Activated naive CD8-positive, alpha-beta T cell (primary cell): ENCODE measurements at regions not wholly inside any gene's neighbourhood (a gene's known extent, or its start where the extent isn't known, plus 50 kb on each side); places are given as distances from the start of the nearest gene placed in this dataset.
A peak's percentile ranks its signal among the peaks of the same experiment; 100 is the strongest.
"Not testable (repeated sequence)": the region's sequence is repeated elsewhere in the genome, so short reads cannot be mapped to it uniquely, and the experiment has no call there.

Experiments used
- H3K27ac Mint-ChIP-seq: one replicate; pipeline ENCODE4 v1.8.0; 2021; ENCODE audit warnings: mixed read lengths
- H3K27me3 Mint-ChIP-seq: one replicate; pipeline ENCODE4 v1.8.0; 2021; ENCODE audit warnings: mixed read lengths
- H3K36me3 Mint-ChIP-seq: one replicate; pipeline ENCODE4 v1.8.0; 2021; ENCODE audit warnings: mixed read lengths
- H3K4me1 Mint-ChIP-seq: one replicate; pipeline ENCODE4 v1.8.0; 2021; ENCODE audit warnings: low read depth, mixed read lengths
- H3K4me3 Mint-ChIP-seq: one replicate; pipeline ENCODE4 v1.8.0; 2021; ENCODE audit warnings: mild to moderate bottlenecking, mixed read lengths
- H3K9me3 Mint-ChIP-seq: one replicate; pipeline ENCODE4 v1.8.0; 2021; ENCODE audit warnings: low read depth, mixed read lengths

DNA sequence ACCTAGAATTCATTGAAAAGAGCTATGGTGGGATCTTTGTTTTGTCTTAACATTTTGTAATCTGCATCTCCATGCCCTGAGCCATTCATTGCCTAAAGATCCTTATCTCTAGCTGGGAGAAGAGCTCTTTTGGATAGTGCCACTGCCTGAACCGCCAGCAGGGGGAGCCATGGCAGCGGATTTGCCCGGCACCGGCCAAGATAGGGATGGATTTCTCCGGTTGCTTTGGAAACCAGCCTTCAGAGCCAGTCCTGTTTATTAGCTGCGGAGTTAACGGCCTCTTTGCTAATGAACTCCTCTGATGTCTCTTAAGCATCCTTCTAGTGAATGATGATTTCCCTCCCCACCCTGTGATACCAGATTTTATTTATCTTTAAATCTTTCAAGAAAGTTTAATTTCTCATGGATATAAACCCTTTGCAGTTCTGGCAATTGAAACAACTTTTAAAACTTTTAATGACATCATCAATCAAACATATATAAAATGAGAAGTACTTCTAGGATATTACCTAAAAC is 58.2 kb upstream of the LYZL2 start:
- Mint-ChIP-seq H3K27ac (peak overlapping the region; percentile 46), H3K4me1 (peaks cover 20% of the 10 kb centered on the region), H3K9me3 (no peaks in the 10 kb centered on the region), H3K27me3 (peaks cover 16% of the 10 kb centered on the region), H3K4me3 (peak overlapping the region; percentile 5), H3K36me3 (no peaks in the 10 kb centered on the region)

DNA sequence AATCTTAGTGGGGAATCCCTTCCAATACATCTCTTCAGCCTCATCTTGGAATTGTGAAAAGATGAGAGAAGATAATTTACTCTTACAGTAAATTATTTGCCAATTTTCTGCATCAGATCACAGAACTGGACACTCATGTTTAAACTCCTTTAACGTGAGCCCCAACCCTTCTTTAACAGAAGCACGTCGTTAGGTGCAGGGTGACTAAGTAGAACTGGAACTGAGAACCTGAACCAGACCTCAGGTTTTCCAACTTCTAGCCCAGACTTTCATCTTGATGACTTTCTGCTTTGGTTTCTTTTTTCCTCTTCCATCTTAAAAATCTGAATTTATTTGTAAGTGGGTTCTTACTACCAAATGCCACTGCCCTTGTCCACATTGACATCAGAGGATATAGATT is 57.2 kb upstream of the LYZL2 start:
- Mint-ChIP-seq H3K36me3 (no peaks in the 10 kb centered on the region), H3K4me1 (peaks cover 30% of the 10 kb centered on the region), H3K9me3 (no peaks in the 10 kb centered on the region), H3K27me3 (peaks cover 16% of the 10 kb centered on the region), H3K27ac (peak overlapping the region; percentile 76), H3K4me3 (no peak overlapping the region)

DNA sequence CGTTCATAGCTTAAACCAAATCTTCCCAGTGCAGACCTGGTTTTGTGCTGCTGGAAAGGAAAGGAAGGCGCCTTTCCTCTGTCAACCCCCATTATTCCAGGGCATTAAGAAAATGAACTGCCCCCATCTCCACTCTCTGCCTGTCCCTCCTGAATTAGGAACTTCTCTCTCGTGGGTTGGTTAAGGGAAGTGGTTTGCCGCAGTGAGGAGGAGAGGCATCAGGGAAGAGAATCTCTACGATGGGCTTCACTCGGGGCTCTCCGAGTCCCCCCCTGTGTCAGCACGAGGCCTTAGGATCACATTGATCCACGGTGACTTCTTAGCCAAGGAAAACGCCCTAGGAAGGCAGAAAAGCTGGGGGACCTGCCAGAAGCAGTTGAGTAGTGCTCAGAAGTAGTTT is 53.9 kb upstream of the LYZL2 start:
- Mint-ChIP-seq H3K27me3 (peaks cover 19% of the 10 kb centered on the region), H3K27ac (peak overlapping the region; percentile 35), H3K36me3 (no peaks in the 10 kb centered on the region), H3K9me3 (peaks cover 4% of the 10 kb centered on the region), H3K4me1 (peaks cover 28% of the 10 kb centered on the region), H3K4me3 (no peak overlapping the region)

DNA sequence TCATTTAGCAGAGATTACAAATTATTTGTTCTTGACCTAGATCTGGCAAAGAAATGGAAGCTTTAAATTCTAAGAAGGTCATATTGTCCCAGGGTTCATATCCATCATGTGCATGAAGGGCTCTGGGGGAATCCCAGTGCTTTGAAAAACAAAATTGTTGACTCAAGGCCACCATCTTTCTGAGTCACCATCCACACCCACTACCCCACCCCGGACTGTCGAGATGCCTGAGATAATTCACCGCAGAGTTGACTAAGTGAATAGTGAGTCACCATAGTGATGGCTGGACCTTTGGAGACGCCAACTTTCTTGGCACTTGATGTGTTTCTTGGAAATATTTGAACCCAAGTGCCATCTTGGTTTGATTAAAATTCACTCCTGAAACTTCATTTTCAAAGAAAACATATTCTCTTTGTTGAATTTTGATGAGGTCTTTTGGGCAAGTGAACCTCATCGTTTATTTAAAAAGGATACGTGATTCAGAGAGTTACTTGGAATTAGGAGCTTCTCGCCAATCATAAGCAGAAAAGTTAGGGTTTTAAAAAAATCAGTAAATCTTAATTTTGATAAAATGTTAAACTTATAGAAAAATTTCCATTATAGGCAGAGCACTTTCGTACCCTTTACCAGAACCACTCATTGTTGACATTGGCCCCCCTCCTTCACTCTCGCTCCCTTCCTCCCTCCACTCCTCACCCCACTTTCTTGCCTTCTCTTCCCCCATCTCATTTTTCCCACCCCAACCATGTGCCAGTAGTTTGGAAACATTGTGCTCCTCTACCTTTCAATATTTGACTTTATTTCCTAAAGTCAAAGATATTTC is 53.0 kb upstream of the LYZL2 start:
- peak overlapping the region; percentile 64 for H3K27ac Mint-ChIP-seq
- H3K27me3 Mint-ChIP-seq = peaks cover 18% of the 10 kb centered on the region
- H3K4me1 Mint-ChIP-seq = peaks cover 25% of the 10 kb centered on the region
- not testable (repeated sequence) for H3K36me3 Mint-ChIP-seq, H3K4me3 Mint-ChIP-seq, H3K9me3 Mint-ChIP-seq

DNA sequence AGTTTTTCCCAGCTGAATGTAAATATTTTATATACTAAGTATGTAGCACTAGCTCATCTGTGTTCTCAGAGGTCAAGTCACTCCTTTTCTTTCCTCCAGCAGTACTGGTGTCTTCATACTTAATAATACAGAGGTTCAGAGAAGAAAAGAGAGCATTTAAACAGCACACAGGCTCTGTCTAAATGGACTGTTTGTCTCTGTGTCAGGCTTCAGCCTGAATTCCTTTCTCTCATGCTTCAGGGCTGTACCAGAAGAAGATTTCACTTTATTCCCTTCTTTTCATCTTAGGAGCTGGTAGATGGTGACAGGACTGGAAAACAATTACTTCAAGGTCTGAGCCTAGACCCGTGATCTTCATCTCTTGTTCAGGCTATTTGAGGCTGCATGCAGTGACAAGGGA is 51.4 kb upstream of the LYZL2 start:
- Mint-ChIP-seq H3K4me3 (no peak overlapping the region), H3K27me3 (peaks cover 8% of the 10 kb centered on the region), H3K4me1 (peaks cover 14% of the 10 kb centered on the region), H3K9me3 (peaks cover 4% of the 10 kb centered on the region), H3K27ac (peak overlapping the region; percentile 22), H3K36me3 (no peaks in the 10 kb centered on the region)
